Cerebellar nuclear complex (tissue), 1 donor: ENCODE measurements at regions not wholly inside any gene's neighbourhood (a gene's known extent, or its start where the extent isn't known, plus 50 kb on each side); places are given as distances from the start of the nearest gene placed in this dataset.

Source experiments
- DNase-seq, 2 experiments: peaks; one replicate each; lab custom pipeline; 2025; lab: John Stamatoyannopoulos, UW

DNA sequence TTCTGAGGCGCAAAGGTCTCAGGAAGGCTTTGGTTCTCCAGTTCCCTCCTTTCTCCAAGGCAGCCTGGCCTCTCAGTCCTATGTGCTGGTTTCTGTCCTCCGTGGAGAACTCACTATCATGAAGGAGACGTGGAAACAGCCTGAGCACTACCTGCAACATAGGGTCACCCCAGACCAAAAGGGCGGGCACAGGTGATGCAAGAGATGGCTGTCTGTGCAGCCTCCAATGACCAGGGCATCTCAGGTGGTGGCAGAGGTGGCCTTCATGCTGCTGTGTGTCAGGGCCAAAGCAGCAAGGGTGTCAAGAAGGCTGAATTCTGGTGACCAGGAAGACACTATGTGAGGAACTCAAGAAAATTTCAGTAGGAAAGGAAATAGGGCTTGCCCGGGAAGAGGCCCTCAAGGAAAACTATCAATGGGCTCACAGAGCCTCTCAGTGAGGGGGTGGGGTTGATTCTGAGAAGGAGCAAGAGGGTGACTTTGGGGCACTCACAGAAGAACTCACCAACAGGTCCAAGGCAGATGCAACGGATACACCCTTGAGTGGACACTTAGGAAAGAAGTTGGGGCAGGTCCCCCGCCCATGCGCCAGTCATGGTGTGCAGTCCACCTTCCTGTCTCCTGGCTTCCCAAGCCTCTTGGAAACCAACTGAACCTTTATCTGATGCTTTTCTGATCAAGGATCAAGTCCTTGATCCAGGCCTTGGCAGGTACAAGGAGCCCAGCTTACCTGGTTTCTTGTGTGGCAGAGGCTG lies 212.3 kb upstream of the B3GAT1 start:
- no peak for DNase-seq

DNA sequence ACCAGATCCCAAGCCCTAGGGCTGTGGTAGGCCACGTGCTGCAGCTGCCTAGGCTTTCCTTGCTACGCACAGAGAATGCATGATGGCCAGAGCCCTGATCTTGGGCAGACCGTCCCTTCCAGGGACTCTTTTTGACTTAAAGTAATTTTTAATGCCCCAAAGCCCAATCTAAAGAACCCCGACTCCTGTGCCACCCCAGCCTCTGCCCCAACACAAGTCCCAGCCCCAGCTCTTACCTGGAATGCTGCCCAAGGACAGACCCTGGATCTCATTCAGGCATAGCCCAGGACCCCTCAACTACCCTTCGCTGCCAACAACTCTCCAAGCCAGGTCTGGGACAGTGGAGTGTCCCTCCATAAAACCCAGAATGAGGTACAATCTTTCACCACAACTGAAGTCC lies 211.7 kb upstream of the B3GAT1 start:
- DNase-seq, result no peak

- no peak for DNase-seq
These were observed 210.4 kb upstream of the B3GAT1 start for GRCh38 chr11:134622458-134622857.

- DNase-seq, result no peak
These were observed 205.3 kb upstream of the B3GAT1 start for GRCh38 chr11:134617360-134617759.

DNA sequence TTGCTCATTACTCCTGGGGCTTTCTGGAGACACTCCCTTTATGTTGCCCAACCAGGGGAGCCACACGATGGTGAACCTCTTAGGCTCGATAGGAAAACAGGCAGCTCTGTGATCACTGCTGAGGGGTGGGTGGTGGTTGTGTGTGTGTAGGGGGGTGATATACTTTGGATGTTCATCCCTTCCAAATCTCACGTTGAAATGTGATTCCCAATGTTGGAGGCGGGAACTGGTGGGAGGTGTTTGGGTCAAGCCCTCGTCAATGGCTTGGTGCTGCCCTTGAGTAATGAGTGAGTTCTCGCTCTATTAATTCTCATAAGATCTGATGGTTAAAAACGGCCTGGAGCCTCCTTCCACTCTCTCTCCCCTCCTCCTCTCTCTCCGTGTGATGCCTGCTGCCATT lies 204.0 kb upstream of the B3GAT1 start:
- no peak for DNase-seq

DNA sequence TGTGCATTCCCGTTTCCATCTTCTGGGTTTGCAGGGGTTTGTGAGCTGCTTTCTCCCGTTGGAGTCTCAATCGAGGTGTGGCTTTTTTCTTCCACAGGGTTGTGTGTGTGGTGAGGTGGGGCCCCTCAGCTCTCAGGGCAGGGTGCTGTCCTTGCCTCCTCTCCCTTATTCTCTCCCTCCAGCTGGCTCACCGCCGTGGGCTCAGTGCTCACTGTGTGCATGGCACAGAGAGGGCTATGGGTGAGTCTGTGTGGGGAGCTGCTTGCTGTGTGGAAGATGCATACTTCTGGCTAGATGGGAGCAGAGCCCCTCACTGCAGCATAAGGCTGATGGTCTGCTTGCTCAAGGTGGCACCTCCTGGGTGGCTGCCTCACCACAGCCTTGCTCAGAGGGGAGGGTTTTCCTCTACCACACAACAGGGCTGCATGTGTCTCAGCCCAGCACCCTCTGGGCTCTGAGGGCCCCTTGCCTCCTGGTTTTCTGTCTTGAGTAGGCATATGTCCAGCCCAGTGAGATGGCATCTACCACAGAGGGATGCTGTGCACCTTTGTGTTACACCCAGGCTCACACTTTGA lies 203.1 kb upstream of the B3GAT1 start:
- no peak for DNase-seq

DNA sequence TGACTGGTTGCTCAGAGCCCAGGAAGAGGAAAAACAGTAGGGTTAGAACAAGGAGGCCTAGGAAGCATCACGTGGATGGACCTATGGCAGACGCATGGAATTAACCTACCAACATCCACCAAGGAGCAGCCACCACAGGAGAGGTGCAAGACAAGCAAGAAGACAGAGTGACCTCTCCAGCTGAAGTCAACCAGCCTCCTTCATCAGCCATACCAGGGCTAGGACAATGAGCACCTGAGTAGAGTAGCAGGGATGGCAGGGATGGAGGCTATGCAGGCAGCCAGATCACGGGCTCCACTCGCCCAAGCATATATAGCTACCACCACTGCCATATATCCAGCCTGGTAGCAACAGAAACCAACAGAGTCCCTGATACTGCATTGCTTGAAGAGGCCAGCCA lies 202.1 kb upstream of the B3GAT1 start:
- DNase-seq, result no peak

DNA sequence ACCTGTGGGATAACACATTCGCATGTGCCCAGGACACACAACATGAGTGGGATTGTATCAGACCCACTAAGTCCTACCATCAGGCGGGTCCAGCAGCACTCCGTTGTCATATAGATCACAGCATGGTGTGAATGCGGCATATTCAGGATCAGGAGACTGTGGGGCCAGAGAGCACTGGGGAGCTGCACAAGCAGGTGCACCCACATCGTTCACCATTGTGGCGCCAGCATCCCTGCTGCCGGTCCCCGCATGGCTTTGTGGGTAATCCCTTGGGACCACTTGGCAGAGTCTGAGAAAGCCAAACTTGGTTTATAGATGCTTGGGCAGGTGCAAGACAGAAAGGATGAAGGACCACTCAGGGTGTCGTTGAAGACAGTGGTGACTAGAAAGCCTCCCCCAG lies 201.6 kb upstream of the B3GAT1 start:
- no peak for DNase-seq

DNA sequence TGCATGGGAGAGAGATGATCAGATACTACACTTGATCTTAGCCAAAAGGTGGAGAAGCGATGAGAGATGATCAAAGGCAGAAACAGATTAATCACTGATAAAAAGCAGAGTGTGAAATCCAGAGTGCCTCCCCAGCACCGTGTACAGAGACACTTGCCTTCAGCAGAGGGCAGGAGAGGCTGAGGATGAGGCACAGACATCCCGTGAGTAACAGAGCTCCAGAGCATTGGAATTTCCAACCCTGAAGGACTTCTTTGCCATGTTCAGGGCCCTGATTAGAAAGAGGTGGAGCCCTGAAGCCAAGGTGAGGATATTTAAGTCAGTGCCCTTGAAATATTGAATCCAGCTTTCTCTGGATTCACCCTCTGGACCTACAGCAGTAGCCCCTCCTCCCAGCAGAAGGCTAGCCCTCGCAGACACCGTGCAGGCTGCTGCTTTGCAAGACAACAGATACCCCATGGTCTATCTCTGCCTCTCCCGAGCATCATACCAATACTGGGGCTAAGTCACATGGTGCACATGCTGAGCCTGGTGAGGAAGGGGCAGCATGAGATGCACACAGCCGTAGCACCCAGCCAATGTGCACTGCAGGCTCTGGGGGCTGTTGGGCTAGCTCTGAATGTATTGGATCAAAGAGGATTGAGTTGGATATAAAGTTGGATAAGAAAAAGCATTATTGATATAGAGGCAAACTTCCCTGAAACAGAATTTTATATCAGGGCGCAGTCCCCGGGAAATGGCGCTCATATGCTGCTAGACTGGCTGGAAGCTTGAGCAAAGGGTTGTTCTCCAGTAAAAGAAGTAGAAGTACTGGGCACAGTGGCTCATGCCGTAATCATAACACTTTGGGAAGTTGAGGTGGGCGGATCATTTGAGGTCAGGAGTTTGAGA lies 200.3 kb upstream of the B3GAT1 start:
- DNase-seq, result no peak

DNA sequence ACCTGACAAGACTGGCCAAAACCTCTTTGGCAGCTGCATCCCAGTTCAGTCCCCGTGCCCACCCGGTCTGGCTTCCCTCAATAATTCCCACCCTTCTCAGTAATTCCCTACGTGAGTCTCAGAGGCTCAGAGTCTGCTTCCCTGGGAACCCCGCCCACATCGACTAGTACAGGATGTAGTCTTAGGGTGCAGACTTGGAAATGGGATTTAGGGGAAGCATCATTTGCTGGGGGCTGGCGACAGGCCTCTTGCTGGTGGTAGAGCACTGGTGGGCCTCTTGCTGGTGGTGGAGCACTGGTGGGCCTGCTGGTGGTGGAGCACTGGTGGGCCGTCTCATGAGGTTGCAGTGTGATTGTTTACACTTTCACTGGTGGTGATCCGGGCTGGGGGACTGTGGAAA lies 199.5 kb upstream of the B3GAT1 start:
- DNase-seq, result no peak

DNA sequence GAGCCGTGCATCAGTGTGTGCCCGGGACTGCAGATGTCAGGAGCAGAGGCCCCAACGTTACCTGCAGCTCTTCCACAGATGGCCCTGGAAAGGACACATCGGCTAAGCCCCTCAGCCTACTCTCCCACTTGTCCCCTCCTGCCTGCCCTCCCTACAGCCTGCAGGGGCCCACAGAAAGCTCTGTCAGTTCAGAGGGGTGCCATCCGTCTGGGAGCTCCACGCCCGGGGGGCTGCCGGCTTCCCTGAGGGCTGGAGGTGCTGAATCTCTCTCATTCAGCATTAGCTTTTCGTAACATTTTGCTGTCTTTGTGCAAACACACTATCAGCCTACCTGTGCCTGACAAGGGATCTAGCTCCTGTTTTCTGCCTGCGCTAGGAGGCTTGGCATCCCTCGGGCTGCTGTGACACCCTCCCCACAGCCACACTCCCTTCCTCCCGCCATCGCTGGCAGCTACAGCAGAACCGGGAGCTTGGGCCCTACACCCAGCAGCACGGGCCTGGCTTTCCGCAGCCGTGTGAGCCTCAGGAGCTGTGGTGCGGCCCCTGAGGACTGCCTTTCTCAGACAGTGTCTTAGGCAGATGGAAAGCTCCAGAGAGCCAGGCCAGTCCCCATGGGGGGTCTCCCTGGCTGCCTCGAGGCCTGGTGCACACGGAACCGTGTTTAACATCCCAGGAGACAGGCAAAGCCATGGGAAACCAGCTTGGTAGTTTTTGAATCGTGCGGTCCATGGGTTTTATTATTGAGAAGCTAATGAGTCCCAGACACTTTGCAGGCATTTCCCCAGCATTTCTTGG lies 198.3 kb upstream of the B3GAT1 start:
- DNase-seq, result no peak

GRCh38 chr11:134609361-134610115 lies 197.5 kb upstream of the B3GAT1 start:
- DNase-seq, result no peak

- DNase-seq, result no peak
These were observed 196.1 kb upstream of the B3GAT1 start for GRCh38 chr11:134607963-134608750.

- DNase-seq, result no peak
These were observed 194.2 kb upstream of the B3GAT1 start for GRCh38 chr11:134606251-134606650.

GRCh38 chr11:134604886-134605285 lies 192.8 kb upstream of the B3GAT1 start:
- DNase-seq, result no peak

GRCh38 chr11:134599299-134599771 lies 187.3 kb upstream of the B3GAT1 start:
- no peak for DNase-seq

DNA sequence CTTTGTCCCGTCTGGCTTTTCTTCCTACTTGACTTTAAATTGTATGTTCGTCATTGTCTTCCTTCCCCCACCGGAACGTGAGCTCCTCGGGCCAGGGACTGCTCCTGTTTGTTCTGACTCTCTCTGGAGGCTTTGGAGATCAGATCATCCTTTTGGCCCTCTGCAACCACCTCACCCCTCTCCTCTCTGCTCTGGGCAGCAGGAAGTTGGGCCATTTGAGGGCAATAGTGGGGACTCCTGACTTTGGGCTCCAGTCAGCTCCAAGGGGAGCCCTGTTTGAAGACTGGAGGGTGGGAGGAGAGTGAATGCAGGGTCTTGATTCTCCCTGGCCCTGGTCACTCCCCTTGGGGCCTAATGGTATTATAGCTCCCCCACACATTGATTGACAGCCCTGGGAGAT lies 186.3 kb upstream of the B3GAT1 start:
- DNase-seq, result no peak

DNA sequence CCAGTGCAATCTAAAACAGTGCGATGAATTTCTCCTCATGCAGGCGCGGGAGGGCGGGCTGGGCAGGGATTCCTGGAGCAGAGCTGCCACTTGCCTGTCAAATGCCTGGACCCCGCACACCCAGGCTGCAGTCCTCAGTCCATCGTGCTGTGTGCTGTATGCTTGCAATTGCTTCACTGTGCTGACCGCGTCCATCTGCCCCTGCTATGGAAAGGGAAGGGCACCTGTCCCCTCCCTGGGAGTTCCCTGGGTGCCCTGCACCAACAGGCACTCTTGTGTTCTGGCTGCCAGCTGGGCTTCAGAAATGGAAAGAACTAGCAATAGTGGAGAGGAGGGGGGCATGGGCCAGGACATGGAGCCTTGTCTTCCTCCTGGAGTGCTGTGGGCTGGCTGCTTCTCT lies 185.4 kb upstream of the B3GAT1 start:
- no peak for DNase-seq

GRCh38 chr11:134596404-134596803 lies 184.4 kb upstream of the B3GAT1 start:
- no peak for DNase-seq

GRCh38 chr11:134592391-134592990 lies 180.4 kb upstream of the B3GAT1 start:
- DNase-seq, result no peak
